T47D (cell line): ENCODE measurements at regions not wholly inside any gene's neighbourhood (a gene's known extent, or its start where the extent isn't known, plus 50 kb on each side); places are given as distances from the start of the nearest gene placed in this dataset.
"Not testable (repeated sequence)": the region's sequence is repeated elsewhere in the genome, so short reads cannot be mapped to it uniquely, and the experiment has no call there.

Experiments used
- DNase-seq, 2 experiments: peaks; one replicate each; pipeline versions ENCODE4 v3.0.0 to v3.0.0-alpha.2; 2011 to 2012; ENCODE audit warnings: low read depth in 1 of 2, low spot score in 1 of 2
- JUND ChIP-seq: IDR thresholded peaks from 2 replicates; pipeline ENCODE4 v1.6.1; 2012; ENCODE audit warnings: low read depth
- in situ Hi-C: cut with HindIII; loops from 2 replicates; pipeline ENCODE4 v1.10.0; 2016; ENCODE audit warnings: low sequenced_read_pairs, low pct_unique_long_range_greater_than_20kb

DNA sequence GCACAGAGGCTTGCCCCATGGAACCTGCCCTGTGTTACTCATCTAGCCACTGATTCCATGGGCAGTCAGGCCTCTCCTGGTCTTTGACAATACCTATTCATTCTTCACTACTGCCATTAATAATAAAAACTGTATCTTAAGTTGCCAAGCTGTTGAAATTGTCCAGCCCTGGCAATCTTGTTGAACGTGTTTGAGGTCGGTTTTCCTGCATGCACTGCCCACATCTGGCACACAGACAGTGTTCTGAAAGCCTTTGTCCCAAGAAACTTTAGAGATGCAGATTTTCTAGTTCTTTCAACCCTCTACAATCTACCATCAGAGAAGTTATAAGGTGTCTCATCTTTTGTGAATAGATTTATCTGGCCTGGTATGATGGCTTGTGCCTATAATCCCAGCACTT lies 567.2 kb upstream of the NECTIN3 start:
- DNase-seq, result no peak
- TF ChIP-seq JUND, result no peak
- in situ Hi-C loops, result no loop called here

GRCh38 chr3:110504901-110505300 lies 566.7 kb upstream of the NECTIN3 start:
- TF ChIP-seq JUND, result no peak
- in situ Hi-C loops, result no loop called here
- DNase-seq, result no peak

GRCh38 chr3:110506890-110507289 lies 564.7 kb upstream of the NECTIN3 start:
- in situ Hi-C loops, result no loop called here
- no peak for TF ChIP-seq JUND
- DNase-seq, result no peak

DNA sequence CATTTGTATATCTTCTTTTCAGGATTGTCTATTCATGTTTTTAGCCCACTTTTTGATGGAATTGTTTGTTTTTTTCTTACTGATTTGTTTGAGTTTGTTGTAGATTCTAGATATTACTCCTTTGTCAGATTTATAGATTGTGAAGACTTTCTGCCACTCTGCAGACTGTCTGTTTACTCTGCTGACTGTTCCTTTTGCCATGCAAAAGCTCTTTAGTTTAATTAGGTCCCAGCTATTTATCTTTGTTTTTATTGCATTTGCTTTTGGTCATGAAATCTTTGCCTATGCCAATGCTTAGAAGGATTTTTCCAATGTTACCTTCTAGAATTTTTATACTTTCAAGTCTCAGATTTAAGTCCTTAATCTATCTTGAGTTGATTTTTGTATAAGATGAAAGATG lies 564.0 kb upstream of the NECTIN3 start:
- in situ Hi-C loops, result not testable (repeated sequence)

DNA sequence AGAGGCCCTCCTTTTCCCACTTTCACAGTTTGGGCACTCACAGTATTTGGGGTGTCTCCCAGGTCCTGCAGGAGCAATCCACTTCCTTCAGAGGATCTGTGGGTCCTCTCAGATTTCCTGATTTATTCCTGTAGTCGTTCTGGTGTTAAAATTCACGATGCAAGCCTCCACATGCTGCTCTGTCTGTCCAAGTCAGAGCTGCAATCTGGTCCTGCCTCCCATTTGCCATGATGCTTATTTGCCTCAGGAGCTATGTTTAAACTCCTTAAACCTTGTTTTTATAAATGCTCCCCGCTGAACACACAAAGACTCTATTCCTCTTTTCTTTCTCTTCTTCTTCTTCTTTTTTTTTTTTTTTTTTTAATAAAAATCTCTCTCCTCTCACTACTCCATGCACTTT lies 558.7 kb upstream of the NECTIN3 start:
- in situ Hi-C loops, result no loop called here
- TF ChIP-seq JUND, result no peak
- DNase-seq, result no peak

More for the DNA sequence above, 564.0 kb upstream of the NECTIN3 start:
- not testable (repeated sequence) for DNase-seq

GRCh38 chr3:110518031-110518430 lies 553.6 kb upstream of the NECTIN3 start:
- TF ChIP-seq JUND, result no peak
- DNase-seq, result no peak
- in situ Hi-C loops, result no loop called here

DNA sequence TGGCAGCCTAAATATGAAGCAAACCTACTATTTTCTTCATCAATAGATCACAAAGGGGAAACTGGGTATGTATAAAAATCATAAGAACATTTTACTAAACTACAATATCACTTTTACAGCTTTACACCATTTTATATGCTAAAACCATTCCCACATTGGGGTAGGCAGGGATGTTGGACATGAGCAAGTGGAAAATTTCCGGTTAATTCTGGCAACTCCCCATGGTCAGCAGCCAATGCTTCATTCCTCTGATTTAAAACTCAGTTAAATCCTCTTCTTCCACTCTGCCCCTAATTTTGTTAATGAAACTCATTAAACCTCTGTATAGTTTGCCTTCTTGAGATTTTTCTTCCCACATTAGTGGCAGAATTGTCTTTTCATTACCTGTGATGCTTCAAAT lies 552.5 kb upstream of the NECTIN3 start:
- in situ Hi-C loops, result no loop called here
- no peak for TF ChIP-seq JUND
- no peak for DNase-seq

DNA sequence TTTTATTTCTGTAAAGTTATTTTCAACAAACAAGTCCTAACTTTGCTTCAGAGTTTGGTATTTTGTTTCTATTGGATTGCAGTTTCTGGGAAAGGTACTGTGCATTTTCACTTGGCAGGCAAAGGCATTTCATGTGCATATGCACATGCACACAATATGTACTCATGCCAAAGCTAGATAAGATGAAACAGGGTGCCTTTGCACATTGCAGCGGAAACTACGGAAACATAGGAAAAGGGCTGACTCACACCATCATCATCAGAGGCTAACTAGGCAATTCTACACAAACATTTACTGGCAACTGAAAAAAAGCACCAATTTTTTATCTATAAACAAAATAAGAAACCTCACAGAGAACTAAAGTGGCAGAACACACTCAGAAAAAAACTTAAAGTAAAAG lies 550.6 kb upstream of the NECTIN3 start:
- in situ Hi-C loops, result no loop called here
- TF ChIP-seq JUND, result no peak
- DNase-seq, result no peak

DNA sequence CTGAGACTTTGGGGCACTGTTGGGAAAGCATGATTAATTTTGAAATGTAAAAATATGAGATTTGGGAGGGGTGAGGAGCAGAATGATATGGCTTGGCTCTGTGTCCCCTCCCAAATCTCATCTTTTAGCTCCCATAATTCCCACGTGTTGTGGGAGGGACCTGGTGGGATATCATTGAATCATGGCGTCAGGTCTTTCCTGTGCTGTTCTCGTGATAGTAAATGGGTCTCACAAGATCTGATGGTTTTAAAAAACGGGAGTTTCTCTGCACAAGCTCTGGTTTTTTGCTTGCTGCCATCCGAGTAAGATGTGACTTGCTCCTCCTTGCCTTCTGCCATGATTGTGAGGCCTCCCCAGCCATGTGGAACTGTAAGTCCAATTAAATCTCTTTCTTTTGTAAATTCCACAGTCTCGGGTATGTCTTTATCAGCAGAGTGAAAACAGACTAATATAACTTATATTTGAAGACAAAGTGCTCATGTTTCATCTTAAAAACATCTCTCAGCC lies 546.0 kb upstream of the NECTIN3 start:
- DNase-seq, in situ Hi-C loops: not testable (repeated sequence)

- in situ Hi-C loops, result no loop called here
- no peak for TF ChIP-seq JUND
- DNase-seq, result no peak
Measured at GRCh38 chr3:110526777-110527727, 544.6 kb upstream of the NECTIN3 start.

- in situ Hi-C loops, result no loop called here
- no peak for DNase-seq
- TF ChIP-seq JUND, result no peak
Measured at GRCh38 chr3:110528305-110529121, 543.1 kb upstream of the NECTIN3 start.

- in situ Hi-C loops, result no loop called here
- TF ChIP-seq JUND, result no peak
- no peak for DNase-seq
Measured at GRCh38 chr3:110530902-110531301, 540.7 kb upstream of the NECTIN3 start.

DNA sequence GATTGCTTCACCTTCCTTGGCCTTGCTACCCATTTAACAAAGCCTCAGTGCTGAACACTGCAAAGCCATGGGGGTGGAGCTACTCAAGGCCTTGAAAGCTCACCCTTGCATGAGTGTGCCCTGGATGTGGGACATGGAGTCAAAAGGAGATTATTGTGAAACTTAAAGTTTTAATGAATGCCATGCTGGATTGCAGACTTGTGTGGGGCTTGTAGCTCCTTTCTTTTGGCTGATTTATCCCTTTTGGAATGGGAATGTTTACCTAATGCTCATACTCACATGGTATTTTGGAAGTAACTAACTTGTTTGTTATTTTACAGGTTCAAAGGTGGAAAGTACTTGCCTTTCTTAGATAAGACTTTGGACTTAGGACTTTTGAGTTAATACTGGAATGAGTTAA lies 538.5 kb upstream of the NECTIN3 start:
- no peak for DNase-seq
- in situ Hi-C loops, result no loop called here
- TF ChIP-seq JUND, result no peak
